CD4-positive, alpha-beta T cell (primary cell): ENCODE measurements at regions not wholly inside any gene's neighbourhood (a gene's known extent, or its start where the extent isn't known, plus 50 kb on each side); places are given as distances from the start of the nearest gene placed in this dataset.

Experiments
- ATAC-seq: fragments of 200-7000 bp; cut with Tn5 transposase; one replicate; pipeline ENCODE4 v1.10.0; 2022; ENCODE audit warnings: mild to moderate bottlenecking; ENCODE audit not compliant: poor library complexity
- CTCF ChIA-PET: fragments of 350-600 bp; sonication (Branson Sonifier 250); formaldehyde crosslinking; loops from one replicate; lab custom pipeline; 2021; ENCODE audit warnings: antibody characterized with exemption, inconsistent platforms; lab: Charles Lee
- POLR2A ChIA-PET: fragments of 350-600 bp; sonication (Branson Sonifier 250); formaldehyde crosslinking; loops from one replicate; lab custom pipeline; 2021; ENCODE audit warnings: antibody characterized with exemption, inconsistent platforms; lab: Charles Lee
- DNase-seq, 14 experiments: peaks; one replicate each; pipeline ENCODE4 v3.0.0-alpha.2; 2013 to 2020; ENCODE audit warnings: mixed read lengths in 2 of 14
- H3K27ac ChIP-seq, 2 donors: one replicate each; pipeline versions ENCODE4 v1.5.1 to v1.7.0; 2013; ENCODE audit warnings: low read length in 2 of 2, low read depth in 1 of 2, mild to moderate bottlenecking in 1 of 2
- H3K27me3 ChIP-seq, 2 experiments: 1 replicate in 1 of 2; 2 replicates in 1 of 2; pipeline versions ENCODE4 v1.6.1 to v1.7.0; 2013; ENCODE audit warnings: low read length in 2 of 2, control low read depth in 1 of 2, mild to moderate bottlenecking in 1 of 2, moderate library complexity in 1 of 2; ENCODE audit not compliant: insufficient read depth in 2 of 2, control insufficient read depth in 1 of 2
- H3K36me3 ChIP-seq: one replicate; pipeline ENCODE4 v1.6.1; 2013; ENCODE audit warnings: low read length, control low read depth; ENCODE audit not compliant: insufficient read depth
- H3K4me1 ChIP-seq: one replicate; pipeline ENCODE4 v1.6.1; 2013; ENCODE audit warnings: low read length, control low read depth; ENCODE audit not compliant: insufficient read depth
- H3K4me3 ChIP-seq: one replicate; pipeline ENCODE4 v1.5.1; 2013; ENCODE audit warnings: mild to moderate bottlenecking, low read length, moderate library complexity
- H3K9me3 ChIP-seq, 2 experiments: 1 replicate in 1 of 2; 2 replicates in 1 of 2; pipeline versions ENCODE4 v1.6.1 to v1.7.0; 2013; ENCODE audit warnings: low read length in 2 of 2, mild to moderate bottlenecking in 2 of 2, control low read depth in 1 of 2, moderate library complexity in 1 of 2; ENCODE audit not compliant: control insufficient read depth in 1 of 2, insufficient read depth in 1 of 2
- H3K27ac Mint-ChIP-seq: one replicate; pipeline ENCODE4 v1.8.0; 2020; ENCODE audit warnings: mixed read lengths
- H3K27me3 Mint-ChIP-seq: one replicate; pipeline ENCODE4 v1.8.0; 2021; ENCODE audit warnings: mixed read lengths
- H3K36me3 Mint-ChIP-seq: one replicate; pipeline ENCODE4 v1.8.0; 2021; ENCODE audit warnings: low read depth, mixed read lengths
- H3K4me1 Mint-ChIP-seq: one replicate; pipeline ENCODE4 v1.8.0; 2021; ENCODE audit warnings: low read depth, mixed read lengths
- H3K4me3 Mint-ChIP-seq: one replicate; pipeline ENCODE4 v1.8.0; 2020; ENCODE audit warnings: mild to moderate bottlenecking, mixed read lengths
- H3K9me3 Mint-ChIP-seq: one replicate; pipeline ENCODE4 v1.8.0; 2020; ENCODE audit warnings: mixed read lengths
- intact Hi-C, 2 experiments: fragments of 100-400 bp; cut with DNase I in 1 of 2; cut with micrococcal nuclease in 1 of 2; formaldehyde crosslinking; loops; one replicate each; pipeline versions ENCODE4 v1.15.1 to v1.9.0; 2023 to 2025; cut with DNase I, micrococcal nuclease
- TF ChIP-seq, protein P1 (sequence below): fragments of 200-600 bp; IDR thresholded peaks from one replicate; pipeline ENCODE4 v1.8.0; 2022; ENCODE audit warnings: antibody characterized with exemption, mild to moderate bottlenecking

DNA sequence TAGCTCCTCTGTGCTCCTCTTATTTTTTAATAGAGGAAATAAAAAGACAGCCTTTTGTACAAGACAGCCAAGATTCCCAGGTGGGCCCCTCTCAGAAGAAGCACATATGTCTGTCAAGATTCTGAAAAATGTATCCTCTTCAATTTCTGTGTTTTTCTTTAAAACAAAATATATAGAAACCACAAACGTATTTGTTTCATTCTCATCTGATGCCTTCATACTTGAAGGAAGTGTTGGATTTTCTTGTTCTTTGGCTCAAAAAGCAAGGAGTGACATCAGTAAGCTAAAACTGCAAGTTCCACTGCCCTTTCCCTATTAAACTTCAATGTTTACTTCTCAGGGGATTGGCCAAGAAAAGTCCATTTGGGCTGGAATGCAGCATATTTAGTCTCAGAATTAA, 193.8 kb upstream of the OSR1 start:
- H3K9me3 Mint-ChIP-seq: no peaks in the 10 kb centered on the region
- CTCF ChIA-PET: no interaction called here

DNA sequence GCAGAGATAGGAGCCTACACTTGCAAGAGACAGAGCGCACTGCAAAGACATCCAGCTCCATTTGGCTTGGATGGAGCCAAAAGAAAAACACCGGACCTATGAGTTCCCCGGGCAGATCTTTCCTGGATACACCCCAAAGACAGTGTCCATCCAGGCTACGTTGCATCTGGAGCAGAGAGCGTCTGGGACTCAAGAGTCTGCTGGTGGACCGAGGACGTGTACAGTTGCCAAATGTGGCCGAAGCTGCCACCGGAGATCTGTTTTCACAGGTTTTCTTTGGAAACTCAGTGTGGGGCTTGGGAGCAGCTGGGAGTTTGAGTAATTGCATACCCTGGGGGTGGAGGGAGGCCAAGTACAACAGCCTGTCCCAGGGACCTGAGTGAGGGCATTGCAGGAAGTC, 192.3 kb upstream of the OSR1 start:
- no peak overlapping the region for H3K27ac Mint-ChIP-seq
- Histone ChIP-seq H3K27ac (no peak overlapping the region), H3K4me1 (no peaks in the 10 kb centered on the region), H3K27me3 (no peaks in the 10 kb centered on the region), H3K9me3 (peaks cover 0 to 8% of the 10 kb centered on the region in 2 experiments), H3K36me3 (no peaks in the 10 kb centered on the region), H3K4me3 (no peak overlapping the region)
- ChIA-PET CTCF (no interaction called here), POLR2A (no interaction called here)
- peaks cover 30% of the 10 kb centered on the region for H3K27me3 Mint-ChIP-seq
- no peaks in the 10 kb centered on the region for H3K9me3 Mint-ChIP-seq
- H3K4me3 Mint-ChIP-seq: no peak overlapping the region
- H3K4me1 Mint-ChIP-seq: no peaks in the 10 kb centered on the region
- ATAC-seq (no peak), DNase-seq (no peak)
- intact Hi-C loops: no loop called here
- no peaks in the 10 kb centered on the region for H3K36me3 Mint-ChIP-seq
- TF ChIP-seq, protein P1, sequence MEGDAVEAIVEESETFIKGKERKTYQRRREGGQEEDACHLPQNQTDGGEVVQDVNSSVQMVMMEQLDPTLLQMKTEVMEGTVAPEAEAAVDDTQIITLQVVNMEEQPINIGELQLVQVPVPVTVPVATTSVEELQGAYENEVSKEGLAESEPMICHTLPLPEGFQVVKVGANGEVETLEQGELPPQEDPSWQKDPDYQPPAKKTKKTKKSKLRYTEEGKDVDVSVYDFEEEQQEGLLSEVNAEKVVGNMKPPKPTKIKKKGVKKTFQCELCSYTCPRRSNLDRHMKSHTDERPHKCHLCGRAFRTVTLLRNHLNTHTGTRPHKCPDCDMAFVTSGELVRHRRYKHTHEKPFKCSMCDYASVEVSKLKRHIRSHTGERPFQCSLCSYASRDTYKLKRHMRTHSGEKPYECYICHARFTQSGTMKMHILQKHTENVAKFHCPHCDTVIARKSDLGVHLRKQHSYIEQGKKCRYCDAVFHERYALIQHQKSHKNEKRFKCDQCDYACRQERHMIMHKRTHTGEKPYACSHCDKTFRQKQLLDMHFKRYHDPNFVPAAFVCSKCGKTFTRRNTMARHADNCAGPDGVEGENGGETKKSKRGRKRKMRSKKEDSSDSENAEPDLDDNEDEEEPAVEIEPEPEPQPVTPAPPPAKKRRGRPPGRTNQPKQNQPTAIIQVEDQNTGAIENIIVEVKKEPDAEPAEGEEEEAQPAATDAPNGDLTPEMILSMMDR: no peak

More for the DNA sequence above, 193.8 kb upstream of the OSR1 start:
- H3K27ac Mint-ChIP-seq: no peak overlapping the region
- intact Hi-C loops: no loop called here
- peaks cover 0 to 8% of the 10 kb centered on the region in 2 experiments for H3K9me3 ChIP-seq
- no peaks in the 10 kb centered on the region for H3K36me3 ChIP-seq
- H3K4me1 ChIP-seq: no peaks in the 10 kb centered on the region
- POLR2A ChIA-PET: no interaction called here
- peaks cover 32% of the 10 kb centered on the region for H3K27me3 Mint-ChIP-seq
- ATAC-seq (no peak), DNase-seq (no peak)
- no peak overlapping the region for H3K4me3 ChIP-seq
- TF ChIP-seq, protein P1: no peak
- no peaks in the 10 kb centered on the region for H3K27me3 ChIP-seq
- H3K4me1 Mint-ChIP-seq: no peaks in the 10 kb centered on the region
- H3K27ac ChIP-seq: no peak overlapping the region
- no peaks in the 10 kb centered on the region for H3K36me3 Mint-ChIP-seq
- no peak overlapping the region for H3K4me3 Mint-ChIP-seq

DNA sequence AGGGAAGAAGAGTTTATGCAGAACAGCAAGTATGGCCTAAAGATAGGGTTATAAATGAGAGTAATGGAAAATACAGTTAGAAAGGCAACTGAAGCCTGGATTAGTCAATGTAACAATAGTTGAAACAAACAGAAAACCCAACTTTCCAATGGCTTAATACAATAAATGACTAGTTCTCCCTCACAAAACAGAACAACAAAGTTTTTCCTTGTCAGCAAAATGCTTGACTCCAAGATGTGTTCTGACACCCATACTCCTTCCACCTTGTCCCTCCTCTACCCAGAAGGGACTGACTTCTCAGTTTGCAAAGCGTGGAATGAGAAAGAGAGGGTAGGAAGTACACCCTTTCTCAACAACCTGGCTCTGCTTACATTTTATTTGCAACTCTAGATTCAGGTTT, 191.4 kb upstream of the OSR1 start:
- no peaks in the 10 kb centered on the region for H3K4me1 Mint-ChIP-seq
- no peak overlapping the region for H3K27ac ChIP-seq

More for the DNA sequence above, 191.4 kb upstream of the OSR1 start:
- Histone ChIP-seq H3K27me3 (no peaks in the 10 kb centered on the region), H3K4me1 (no peaks in the 10 kb centered on the region), H3K9me3 (peaks cover 0 to 8% of the 10 kb centered on the region in 2 experiments), H3K36me3 (no peaks in the 10 kb centered on the region), H3K4me3 (no peak overlapping the region)
- no peak for ATAC-seq
- ChIA-PET CTCF (no interaction called here), POLR2A (no interaction called here)
- no peaks in the 10 kb centered on the region for H3K9me3 Mint-ChIP-seq
- no peak for DNase-seq
- TF ChIP-seq, protein P1: no peak
- intact Hi-C loops: no loop called here
- no peaks in the 10 kb centered on the region for H3K36me3 Mint-ChIP-seq
- H3K4me3 Mint-ChIP-seq: no peak overlapping the region
- H3K27ac Mint-ChIP-seq: no peak overlapping the region
- H3K27me3 Mint-ChIP-seq: peaks cover 21% of the 10 kb centered on the region
